ENCODE measurements at regions not wholly inside any gene's neighbourhood (a gene's known extent, or its start where the extent isn't known, plus 50 kb on each side); places are given as distances from the start of the nearest gene placed in this dataset.

DNA sequence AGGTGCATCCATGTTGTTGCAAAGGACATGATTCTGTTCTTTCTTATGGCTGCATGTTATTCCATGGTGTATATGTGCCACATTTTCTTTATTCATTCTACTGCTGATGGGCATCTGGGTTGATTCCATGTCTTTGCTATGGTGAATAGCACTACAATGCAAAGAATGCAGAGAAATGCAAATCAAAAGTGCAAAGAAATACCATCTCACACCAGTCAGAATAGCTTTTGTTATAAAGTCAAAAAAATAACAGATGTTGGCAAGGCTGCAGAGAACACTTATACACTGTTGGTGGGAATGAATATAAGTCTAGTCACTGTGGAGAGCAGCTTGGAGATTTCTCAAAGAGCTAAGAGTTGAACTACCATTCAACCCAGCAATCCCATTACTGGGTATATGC lies 99.2 kb downstream of the DHRS2 start:
- no peak for TF ChIP-seq EZH2 (IDR thresholded peaks at IDR 0.05; ENCODE audit: borderline replicate concordance, insufficient read depth, low read depth, low read length, poor library complexity, severe bottlenecking)
- TF ChIP-seq, protein P1, sequence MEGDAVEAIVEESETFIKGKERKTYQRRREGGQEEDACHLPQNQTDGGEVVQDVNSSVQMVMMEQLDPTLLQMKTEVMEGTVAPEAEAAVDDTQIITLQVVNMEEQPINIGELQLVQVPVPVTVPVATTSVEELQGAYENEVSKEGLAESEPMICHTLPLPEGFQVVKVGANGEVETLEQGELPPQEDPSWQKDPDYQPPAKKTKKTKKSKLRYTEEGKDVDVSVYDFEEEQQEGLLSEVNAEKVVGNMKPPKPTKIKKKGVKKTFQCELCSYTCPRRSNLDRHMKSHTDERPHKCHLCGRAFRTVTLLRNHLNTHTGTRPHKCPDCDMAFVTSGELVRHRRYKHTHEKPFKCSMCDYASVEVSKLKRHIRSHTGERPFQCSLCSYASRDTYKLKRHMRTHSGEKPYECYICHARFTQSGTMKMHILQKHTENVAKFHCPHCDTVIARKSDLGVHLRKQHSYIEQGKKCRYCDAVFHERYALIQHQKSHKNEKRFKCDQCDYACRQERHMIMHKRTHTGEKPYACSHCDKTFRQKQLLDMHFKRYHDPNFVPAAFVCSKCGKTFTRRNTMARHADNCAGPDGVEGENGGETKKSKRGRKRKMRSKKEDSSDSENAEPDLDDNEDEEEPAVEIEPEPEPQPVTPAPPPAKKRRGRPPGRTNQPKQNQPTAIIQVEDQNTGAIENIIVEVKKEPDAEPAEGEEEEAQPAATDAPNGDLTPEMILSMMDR (IDR thresholded peaks at IDR 0.05): no peak

Measured in B cell (primary cell).